ENCODE measurements at regions not wholly inside any gene's neighbourhood (a gene's known extent, or its start where the extent isn't known, plus 50 kb on each side); places are given as distances from the start of the nearest gene placed in this dataset.

DNA sequence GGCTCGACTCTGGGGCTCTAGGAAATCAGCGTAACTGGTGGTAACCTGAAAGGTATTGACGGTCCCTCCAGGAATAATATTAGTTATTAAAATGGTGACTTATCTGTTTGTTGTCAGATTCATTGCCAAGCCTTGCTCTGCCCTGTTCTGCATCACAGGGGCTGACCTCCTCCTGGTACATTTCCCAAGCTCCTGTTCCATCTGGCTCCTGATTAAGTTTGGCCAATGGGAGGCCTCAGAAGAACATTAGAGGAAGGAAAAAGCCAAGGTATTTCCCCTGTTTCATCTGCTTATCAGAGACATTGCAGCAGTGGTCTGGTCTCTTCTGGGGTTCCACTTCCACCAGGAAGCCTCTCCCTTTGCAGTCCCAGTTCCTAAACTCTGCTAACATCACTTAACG, 527.0 kb downstream of the TNS1 start:
- no peak for DNase-seq (ENCODE audit: low spot score)

DNA sequence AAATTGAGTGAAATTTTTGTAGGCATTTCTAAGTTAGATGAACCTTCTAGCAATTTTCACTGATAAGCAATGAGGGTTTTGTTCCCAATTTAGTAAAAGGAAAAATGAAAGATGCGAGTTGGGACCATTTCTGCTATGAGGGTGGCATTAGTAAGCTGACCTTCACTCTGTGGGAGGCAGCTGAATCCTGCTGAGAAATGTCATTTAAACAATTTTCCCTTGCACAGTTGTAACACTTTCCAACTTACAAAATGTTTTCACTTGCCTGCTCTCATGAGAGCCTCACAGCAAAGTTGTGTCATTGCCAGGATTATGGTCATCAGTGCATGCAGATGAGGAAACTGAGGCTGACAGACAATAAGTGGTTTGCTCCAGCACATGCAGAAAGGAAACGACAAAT, 527.7 kb downstream of the TNS1 start:
- no peak for DNase-seq (ENCODE audit: low spot score)

DNA sequence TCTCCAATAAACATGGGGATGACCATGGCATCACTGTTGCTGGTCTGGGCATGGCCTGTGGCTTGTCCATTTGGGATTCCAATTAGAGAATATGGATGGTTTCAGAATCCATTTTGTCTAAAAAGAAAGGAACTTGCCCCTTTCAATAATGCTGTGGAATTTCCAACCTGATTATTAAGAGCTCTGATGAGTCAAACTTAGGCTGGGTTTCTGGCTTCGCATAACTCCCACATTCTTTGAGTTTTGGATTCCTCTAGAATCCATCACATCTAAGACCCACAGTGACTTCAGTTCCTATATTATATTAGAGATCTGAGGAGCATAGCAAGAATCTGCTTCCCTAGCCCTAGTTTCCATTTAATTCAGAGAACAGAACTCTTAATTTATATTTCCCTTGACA, 531.5 kb downstream of the TNS1 start:
- DNase-seq (ENCODE audit: low spot score): no peak

DNA sequence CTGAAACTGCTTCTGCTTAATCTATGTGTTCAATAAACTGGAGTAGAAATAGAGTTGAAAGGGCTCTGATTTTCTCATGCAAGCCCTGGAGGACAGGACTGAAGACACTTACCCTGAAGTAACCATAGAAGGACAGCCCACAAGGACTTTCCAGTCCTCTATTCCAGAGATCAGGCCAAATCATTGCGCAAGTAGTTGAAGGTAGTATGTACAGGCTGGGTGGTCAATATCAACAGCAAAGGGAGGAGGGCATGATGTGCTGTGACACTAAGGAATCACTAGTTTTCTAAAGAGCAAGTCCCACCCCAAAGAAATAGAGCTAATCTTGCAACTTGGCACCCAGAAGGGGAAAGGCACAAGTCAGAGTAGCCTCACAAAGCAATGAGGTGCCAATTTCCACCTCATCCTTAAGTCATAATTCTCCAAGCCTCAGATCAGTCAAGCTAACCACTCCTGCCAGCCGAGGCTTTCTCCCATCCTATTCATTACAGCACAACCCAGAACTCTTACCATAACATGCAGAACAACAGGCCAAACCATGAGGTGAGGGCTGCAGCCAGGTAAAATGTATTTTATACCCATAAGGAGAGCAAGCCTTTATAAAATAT, 533.5 kb downstream of the TNS1 start:
- DNase-seq (ENCODE audit: low spot score): no peak

DNA sequence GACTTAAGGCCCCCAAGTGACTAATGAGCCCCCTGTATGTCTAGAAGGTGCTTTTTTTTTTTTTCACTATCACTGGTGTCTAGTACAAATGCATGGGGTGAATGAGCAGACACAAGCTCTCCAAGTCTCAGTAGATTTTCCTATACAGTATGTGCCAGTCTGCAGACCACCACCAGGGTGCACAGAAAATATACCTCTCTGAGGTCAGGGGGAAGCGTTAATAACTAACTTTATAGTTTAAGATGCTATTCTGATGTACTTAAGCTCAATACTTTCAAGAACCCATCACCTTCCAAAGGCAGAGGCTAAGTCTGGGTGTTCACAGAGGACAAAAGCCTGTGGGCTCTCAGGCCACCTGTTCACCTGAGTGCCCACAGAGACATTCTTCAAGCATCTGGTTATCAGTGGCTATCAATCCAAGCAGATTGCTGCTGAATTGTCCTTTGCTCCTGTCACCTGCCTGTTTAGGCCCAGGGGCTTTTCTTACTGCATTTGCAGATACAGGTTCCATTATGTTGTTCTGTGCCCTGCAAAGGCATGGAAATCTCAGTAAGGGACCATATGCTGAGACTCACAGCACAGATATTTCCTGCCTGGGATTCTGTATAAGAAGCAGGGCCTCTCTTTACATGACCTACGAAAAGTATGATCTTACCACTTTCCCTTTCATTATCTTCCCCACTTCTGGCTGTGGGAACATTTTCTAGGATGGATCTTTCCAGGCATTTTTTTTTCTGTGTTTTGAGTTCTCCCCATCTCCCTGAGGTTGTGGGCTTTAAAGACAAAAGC, 534.6 kb downstream of the TNS1 start:
- DNase-seq (ENCODE audit: low spot score): no peak

DNA sequence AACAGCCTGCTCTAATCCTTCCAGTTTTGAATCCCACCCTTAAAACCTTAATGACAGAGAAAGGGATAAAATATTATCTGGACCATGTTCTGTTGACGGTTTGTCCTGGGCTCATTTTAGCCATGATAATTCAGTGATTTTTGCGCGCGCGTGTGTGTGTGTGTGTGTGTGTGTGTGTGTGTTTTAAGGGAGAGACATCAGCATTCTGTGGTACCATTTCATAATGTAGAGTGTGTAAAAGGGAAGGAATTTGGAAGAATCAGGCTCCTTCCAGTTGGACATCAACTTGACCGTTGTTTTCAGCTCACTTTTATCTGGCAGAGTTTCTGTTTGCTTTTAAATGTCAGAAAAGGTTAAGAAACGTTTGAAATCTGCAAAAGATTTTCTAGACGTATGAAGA, 535.5 kb downstream of the TNS1 start:
- no peak for DNase-seq (ENCODE audit: low spot score)

DNA sequence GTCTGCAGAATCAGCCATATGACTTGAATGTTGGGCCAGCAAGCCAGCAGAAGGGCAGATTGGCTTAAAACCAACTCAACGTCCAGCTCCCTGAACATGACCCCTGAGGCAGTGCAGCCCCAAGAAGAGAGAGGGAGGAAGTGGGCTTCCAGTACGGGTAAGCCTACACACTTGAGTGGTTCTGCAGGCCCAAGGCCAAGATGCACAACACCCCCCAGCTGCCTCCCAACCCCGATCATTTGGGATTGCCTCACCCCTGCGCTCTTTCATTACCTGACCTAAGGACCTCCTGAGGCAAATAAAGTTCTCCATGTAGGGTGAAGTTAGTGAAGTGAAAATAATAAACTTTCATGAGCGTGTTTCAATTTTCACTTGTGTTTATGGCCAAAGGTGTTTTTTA, 536.0 kb downstream of the TNS1 start:
- no peak for DNase-seq (ENCODE audit: low spot score)

DNA sequence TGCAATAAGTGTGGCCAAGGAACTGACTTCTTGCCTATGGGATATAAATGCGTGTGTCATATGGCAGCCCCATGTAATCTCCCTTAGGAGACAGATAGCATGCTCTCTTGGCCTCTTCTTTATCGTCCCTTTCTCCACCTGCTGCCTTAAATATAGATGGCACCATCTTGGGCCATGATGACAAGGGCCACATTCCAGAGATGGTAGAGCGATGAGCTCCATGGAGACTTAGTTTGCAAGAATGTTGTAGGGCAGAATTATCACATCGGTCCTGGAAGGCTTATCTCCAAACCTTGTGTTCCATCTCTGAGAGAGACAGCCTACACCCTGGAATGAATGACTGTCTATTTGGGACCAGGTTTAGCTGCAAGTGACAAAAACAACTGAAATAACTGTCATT, 536.7 kb downstream of the TNS1 start:
- no peak for DNase-seq (ENCODE audit: low spot score)

DNA sequence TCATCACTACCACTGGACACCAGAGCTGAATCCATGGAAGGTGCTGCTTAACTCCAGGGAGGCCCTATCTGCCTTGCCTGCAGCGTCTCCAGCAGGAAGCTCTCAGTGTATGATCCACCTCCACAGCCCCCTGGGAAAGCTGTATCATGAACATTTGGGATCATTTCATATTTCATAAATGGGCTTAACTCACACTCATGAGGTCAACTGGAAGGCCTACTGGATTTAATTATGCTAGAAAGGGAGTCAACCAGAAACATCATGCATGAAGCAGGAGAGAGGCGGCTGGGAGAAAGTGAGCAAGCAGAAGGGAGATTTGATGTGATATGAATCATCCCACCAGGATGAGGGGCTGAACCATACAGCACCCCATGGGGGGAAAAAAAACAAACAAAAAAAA, 537.7 kb downstream of the TNS1 start:
- no peak for DNase-seq (ENCODE audit: low spot score)

DNA sequence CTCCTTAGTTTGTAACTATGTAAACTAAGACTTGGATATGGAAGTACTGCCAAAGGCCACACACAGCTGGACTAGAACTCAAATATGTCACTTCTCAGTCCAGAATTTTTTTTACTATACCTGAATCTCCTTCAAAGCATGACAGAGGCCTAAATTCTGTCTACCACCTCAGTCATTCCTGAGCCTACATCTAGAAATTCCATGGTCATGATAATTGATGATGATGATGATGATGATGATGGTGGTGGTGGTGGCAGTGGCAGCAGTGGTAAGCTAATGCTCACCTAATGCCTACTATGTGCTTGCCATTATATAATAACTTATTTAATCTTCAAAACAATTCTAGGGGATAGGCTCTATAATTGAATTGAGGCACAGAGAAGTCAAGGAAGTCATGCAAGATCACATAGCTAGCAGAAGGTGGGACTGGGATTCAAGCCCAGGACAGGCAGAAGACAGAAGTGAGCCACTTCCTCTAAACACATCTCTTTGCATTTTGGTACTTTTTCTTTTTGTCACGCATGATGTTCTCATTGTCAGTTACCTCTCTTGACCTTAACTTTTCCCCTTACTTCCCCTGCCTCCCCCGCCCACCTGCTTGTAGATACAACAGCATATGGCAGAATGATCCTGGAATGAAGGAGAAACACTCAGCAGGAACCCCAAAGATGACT, 539.3 kb downstream of the TNS1 start:
- no peak for DNase-seq (ENCODE audit: low spot score)

DNA sequence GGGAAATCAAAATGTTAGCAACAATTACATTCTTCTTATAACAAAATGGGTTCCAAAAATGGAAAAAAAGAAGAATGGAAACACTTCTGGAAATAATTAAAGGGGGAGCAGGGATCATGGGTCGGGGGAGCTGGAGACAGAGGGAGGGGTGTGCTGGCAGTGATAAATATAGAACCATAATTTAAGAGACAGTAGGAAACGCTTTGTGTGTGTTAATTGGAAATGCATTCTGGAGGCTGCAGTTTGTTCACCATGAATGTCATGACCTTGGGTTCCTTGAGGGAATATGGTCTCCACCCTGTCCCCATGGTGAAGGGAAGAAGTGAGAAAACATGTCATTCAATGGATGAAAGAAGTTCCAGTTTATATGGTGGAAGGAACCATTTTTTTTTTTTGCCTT, 540.7 kb downstream of the TNS1 start:
- no peak for DNase-seq (ENCODE audit: low spot score)

DNA sequence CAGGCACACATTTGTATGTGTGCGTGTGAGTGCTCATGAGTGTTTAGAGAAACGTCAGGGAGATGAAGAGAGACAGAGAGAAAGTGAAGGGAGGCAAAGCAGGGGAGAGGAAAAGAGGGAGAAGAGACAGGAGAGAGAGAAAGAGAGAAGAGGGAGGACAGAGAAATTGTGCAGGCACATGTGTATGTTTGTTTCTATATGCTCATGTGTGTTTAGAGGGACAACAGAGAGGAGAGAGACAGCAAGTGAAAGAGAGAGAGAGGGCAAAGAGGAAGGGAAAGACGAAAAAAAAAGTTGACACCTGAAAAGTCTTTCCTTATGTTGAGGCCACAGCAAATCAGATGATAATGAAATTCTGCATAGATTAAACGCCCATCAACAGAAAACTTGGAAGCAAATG, 541.1 kb downstream of the TNS1 start:
- DNase-seq (ENCODE audit: low spot score): no peak

DNA sequence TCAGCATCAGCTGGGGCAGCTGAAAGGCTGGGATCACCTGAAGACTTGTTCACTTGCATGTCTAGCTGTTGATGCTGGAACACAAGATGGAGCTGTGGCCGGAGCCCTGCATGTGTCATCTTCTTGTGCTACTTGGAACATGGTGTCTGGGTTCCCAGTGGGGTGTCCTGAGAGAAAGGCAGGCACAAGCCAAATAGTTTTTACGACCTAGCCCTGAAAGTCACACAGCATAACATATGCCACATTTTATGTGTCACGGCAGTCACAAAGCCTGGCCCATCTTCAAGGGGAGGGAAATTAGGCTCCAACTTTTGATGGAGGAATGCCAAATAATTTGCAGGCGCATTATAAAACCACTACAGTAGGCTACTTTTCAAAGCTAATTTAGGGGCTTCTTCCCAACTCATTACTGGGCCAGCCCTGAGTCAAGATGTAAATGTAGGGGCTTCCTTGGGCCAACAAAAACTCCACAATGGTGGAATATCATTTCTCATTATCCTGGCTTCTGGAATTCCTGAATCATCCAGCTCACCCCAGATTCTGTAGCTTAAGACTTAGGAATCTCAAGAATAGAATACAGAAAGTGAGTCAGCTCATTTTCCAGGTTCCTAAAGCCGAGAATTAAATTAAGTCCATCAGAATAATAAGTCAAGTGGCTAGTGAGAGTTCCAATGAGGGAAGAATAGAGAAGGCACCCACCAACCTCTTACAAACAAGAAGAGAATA, 543.0 kb downstream of the TNS1 start:
- DNase-seq (ENCODE audit: low spot score): no peak

DNA sequence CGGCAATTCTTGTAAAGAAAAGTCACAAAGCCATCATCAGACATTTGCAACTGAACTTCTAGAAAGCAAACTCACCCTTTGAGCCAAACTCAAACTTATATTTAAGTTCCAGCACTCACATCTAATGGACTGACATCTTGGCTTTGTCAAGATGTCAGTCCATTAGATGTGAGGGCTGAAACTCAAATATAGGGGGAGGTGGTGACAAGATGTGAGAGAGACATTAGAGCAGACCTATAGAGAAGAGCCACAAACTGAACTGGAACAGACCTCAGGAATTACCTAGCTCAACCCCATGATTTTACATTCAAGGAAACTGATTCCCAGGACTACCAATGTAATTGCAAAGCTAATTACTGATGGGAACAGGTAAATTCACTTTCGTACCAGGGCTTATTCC, 543.8 kb downstream of the TNS1 start:
- DNase-seq (ENCODE audit: low spot score): no peak

DNA sequence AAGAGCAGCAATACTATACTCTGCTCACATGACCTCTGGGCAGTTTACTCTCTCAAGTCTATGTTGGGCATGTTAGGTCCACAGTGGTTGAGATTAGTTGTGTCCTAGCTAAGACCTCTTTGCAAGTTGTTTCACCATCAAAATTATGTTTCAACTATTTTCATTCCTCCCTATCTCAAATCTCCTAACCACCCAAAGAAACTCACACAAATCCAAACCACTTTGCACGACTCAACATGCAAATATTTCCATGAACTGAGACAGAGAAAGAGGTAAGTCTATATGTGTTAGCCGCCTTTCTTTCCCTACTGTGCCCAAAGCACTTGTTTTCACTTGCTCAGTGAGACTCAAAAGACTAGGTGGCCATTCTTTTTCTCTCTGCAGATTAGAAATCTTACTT, 546.8 kb downstream of the TNS1 start:
- DNase-seq (ENCODE audit: low spot score): no peak

DNA sequence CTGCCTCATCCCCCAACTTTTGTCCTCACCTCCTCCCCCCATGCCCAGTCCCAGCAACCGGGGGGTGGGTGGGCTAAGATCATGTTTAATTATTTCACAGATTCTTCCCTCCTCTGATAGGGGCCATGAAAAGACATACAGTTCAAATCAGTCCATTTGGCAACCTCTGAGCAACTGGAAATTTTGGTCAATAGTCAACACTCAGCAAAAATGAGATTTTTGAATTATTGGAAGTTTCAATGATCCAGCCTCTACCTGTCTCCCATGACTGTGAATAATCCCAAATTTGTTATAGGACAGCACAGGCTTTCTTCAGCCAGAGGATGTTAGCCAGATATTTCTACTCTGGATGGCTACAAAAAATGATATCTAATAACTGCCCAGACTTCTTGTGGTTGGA, 549.9 kb downstream of the TNS1 start:
- DNase-seq (ENCODE audit: low spot score): no peak

DNA sequence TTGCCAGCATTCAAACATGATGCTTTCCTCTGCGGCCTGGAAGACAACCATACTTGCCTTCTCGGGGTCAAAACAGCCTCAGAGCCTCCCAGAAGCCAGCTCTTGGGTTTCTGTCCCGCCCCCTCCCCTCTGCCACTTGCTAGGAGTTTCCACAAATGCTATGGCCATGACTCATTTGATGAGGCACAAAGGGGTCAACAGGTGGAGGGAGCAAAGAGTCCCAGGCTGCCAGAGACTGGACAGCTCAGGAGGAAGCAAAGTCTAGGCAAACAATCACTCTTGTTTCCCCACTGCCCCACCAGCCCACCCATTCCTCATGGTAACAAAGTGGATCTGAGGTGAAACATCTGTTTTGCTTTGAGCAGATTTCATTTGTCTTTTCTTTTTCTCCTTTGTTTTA, 551.1 kb downstream of the TNS1 start:
- DNase-seq (ENCODE audit: low spot score): no peak

DNA sequence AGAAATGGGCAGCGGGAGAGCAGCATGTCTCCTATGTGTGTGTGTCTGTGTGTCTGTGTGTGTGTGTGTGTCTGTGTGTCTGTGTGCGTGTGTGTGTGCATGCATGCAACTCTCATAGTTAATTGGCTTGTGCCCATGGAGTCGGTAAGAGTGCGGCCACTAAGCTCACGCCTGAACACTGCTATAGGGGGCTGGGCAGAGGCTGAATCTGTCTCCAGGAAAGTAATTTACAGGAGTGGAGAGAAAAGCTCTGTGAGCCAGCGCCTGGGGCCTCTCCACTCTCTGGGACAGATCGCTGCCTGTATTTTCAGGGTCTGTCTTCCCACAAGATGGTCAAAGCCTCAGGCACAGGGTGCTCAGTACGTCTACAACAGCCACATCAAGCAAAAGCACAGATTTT, 553.4 kb downstream of the TNS1 start:
- no peak for DNase-seq (ENCODE audit: low spot score)

DNA sequence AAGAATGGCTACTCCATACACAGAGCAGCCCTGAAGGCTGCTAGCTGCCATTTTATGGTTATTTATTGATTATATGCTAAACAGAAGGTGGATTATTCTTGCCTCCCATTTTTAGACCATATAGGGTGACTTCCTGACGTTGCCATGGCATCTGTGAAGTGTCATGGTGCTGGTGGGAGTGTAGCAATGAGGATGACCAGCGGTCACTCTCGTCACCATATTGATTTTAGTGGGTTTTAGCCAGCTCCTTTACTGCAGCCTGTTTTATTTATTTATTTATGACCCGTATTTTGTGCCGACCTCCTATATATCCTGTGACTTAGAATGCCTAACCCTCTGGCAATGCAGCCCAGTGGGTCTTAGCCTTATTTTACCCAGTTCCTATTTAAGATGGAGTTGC, 553.9 kb downstream of the TNS1 start:
- DNase-seq (ENCODE audit: low spot score): no peak

DNA sequence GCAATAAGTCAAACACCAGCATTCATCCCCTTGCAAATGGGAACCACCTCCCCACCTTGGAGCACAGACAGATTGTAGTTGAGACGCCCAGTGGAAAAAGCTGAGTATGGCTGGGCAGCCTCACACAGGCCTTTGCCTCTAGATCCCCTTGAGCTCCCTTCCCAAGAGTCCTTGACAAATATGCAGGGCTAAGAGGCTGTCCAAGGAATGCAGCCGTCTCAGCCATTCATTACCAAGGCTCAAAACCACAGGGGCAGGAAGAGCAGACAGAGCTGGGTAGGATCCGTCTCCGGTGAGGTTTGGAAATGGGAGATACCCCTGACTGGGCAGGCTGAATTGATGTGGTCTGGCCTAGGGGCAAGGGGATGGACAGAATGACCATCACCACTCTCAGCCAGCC, 557.1 kb downstream of the TNS1 start:
- DNase-seq (ENCODE audit: low spot score): no peak

DNA sequence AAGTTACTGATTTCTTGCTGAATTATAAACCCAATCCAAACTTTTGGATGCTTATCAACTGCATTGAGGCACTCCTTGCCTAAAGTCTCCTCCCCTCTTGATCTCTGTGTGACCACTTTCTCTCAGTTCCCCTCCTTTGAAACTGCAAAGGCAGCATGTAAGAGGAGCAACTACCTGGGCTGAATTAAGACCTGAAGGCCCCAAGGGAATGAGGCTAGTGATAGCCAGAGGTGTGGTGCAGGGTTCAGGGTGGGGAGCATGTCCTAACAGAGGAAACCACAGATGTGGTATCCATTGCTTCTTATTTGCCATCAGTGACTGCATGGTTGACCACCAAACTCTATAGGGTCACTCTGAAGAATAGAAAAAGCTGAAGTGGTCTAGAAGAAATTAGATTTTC, 557.9 kb downstream of the TNS1 start:
- no peak for DNase-seq (ENCODE audit: low spot score)

DNA sequence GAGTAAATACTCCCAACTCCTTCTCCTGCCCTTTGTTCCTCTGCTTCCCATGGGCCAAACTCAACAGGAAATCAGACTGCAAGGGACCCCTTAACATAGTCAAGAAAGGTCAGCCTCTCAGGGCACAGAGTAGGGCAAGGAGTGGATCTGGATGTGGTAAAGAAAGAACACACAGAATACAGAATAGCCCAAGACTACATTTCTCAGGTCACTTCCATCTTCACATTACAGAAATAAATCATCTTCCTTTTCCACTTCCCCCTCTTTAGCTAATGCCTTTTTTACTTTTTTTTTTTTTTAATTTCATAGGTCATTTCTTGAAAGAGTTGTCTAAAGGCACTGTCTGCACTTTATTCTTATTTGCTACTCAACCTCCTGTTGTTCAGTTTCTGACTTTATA, 558.3 kb downstream of the TNS1 start:
- DNase-seq (ENCODE audit: low spot score): no peak

DNA sequence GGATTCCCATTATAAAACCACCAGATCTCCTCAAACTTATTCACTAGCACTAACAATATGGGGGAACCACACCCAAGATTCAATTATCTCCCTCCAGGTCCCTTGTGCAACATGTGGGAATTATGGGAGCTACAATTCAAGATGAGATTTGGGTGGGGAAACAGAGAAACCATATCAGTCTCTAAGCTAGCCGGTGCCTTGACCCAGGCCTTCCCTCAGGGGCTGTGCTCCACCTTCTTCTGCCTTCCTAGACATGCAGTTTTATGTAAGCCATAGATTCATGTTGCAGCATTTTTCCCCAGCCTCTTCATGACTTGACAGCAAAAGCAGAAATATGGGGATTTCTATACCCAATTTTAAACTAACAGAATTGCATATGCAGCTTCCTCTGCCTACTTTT, 559.2 kb downstream of the TNS1 start:
- DNase-seq (ENCODE audit: low spot score): no peak

All from activated CD4-positive, alpha-beta T cell treated with anti-CD3 and anti-CD28 coated beads, Interleukin-2, Interleukin-4, amounts not matched to agents 100 ng/mL and 50 ng/mL, durations not matched to agents 16 hours and 8 hours (primary cell).